ENCODE measurements at regions not wholly inside any gene's neighbourhood (a gene's known extent, or its start where the extent isn't known, plus 50 kb on each side); places are given as distances from the start of the nearest gene placed in this dataset.

DNA sequence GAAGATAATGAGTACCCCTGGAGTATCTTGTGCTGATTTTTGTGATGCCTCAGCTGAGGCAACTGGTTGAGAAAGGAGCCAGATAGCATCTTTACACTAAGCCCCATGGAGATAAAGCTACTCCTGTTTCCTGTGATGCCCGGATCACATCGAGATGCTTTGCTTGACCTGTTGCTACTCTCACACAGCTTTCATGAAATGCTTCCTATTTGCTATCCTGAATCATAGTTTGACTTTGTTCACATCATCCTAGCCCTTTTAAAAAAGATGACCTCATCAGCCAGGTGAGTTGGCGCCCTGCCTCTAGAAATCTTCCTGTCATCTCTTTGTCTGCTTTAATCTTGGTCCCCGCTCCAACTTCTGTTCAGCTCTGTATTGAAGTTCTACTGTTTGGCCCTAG, 409.6 kb upstream of the TBL1XR1 start:
- DNase-seq: no peak
- BruUV-seq (replicated peaks): no TSS peak
- H3K27ac Mint-ChIP-seq (ENCODE audit: unreplicated experiment): no peak overlapping the region
- intact Hi-C loops (cut with micrococcal nuclease; ENCODE audit: unreplicated experiment): no loop called here
- peaks cover 68% of the 10 kb centered on the region for H3K4me1 Mint-ChIP-seq (ENCODE audit: low read depth, unreplicated experiment)
- no peak overlapping the region for H3K4me3 Mint-ChIP-seq (ENCODE audit: low read depth, unreplicated experiment)
- no peaks in the 10 kb centered on the region for H3K27me3 Mint-ChIP-seq (ENCODE audit: unreplicated experiment)
- H3K36me3 Mint-ChIP-seq (ENCODE audit: insufficient read depth, unreplicated experiment): no peaks in the 10 kb centered on the region
- TF ChIP-seq CTCF (IDR thresholded peaks at IDR 0.05; ENCODE audit: unreplicated experiment): no peak
- H3K9me3 Mint-ChIP-seq (ENCODE audit: low read depth, unreplicated experiment): peaks cover 2% of the 10 kb centered on the region
- CTCF ChIA-PET: no interaction called here

GRCh38 chr3:177607589-177607988, 410.3 kb upstream of the TBL1XR1 start:
- Mint-ChIP-seq H3K36me3 (ENCODE audit: insufficient read depth, unreplicated experiment) (no peaks in the 10 kb centered on the region), H3K4me3 (ENCODE audit: low read depth, unreplicated experiment) (no peak overlapping the region), H3K27me3 (ENCODE audit: unreplicated experiment) (no peaks in the 10 kb centered on the region), H3K4me1 (ENCODE audit: low read depth, unreplicated experiment) (peaks cover 65% of the 10 kb centered on the region), H3K9me3 (ENCODE audit: low read depth, unreplicated experiment) (peaks cover 2% of the 10 kb centered on the region), H3K27ac (ENCODE audit: unreplicated experiment) (no peak overlapping the region)
- intact Hi-C loops (cut with micrococcal nuclease; ENCODE audit: unreplicated experiment): no loop called here
- DNase-seq: no peak
- no peak for TF ChIP-seq CTCF (IDR thresholded peaks at IDR 0.05; ENCODE audit: unreplicated experiment)
- CTCF ChIA-PET: interaction anchor here (1.5 kb wide), 1 partner anchor 12 kb away, joined by 7 read pairs; no protein-coding TSS in a partner anchor
- BruUV-seq (replicated peaks): no TSS peak

DNA sequence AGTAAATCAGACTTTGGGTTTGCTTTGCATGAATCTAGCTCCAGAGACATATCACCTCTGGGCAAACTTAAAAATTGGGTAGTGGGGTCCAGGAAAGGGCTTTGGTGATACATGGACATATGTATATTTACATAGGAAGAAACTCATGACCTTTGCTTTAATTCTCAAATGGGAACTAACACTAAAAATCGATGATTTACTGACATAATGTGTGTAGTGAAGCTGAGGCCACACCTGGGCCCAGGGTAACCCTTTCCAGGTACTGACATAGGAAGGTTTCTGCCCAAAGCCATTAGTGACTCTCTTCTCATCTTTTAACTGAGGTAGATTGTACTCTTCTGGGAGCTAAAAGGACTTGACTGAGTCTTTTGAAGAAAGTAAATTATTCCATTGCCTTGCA, 411.2 kb upstream of the TBL1XR1 start:
- Mint-ChIP-seq H3K27me3 (ENCODE audit: unreplicated experiment) (no peaks in the 10 kb centered on the region), H3K36me3 (ENCODE audit: insufficient read depth, unreplicated experiment) (no peaks in the 10 kb centered on the region), H3K27ac (ENCODE audit: unreplicated experiment) (no peak overlapping the region), H3K4me1 (ENCODE audit: low read depth, unreplicated experiment) (peaks cover 62% of the 10 kb centered on the region), H3K4me3 (ENCODE audit: low read depth, unreplicated experiment) (no peak overlapping the region), H3K9me3 (ENCODE audit: low read depth, unreplicated experiment) (peaks cover 2% of the 10 kb centered on the region)
- CTCF ChIA-PET: interaction anchor here (0.6 to 1.5 kb wide), 4 partner anchors 11 to 786 kb away, joined by 3 to 7 read pairs (median 3); no protein-coding TSS in a partner anchor
- no TSS peak for BruUV-seq (replicated peaks)
- no peak for DNase-seq
- no peak for TF ChIP-seq CTCF (IDR thresholded peaks at IDR 0.05; ENCODE audit: unreplicated experiment)
- intact Hi-C loops (cut with micrococcal nuclease; ENCODE audit: unreplicated experiment): no loop called here

- no peak overlapping the region for H3K4me3 Mint-ChIP-seq (ENCODE audit: low read depth, unreplicated experiment)
- intact Hi-C loops (cut with micrococcal nuclease; ENCODE audit: unreplicated experiment): loop anchor here (10.0 kb wide), 1 partner anchor 775 kb away; no protein-coding TSS in a partner anchor
- no peaks in the 10 kb centered on the region for H3K27me3 Mint-ChIP-seq (ENCODE audit: unreplicated experiment)
- no TSS peak for BruUV-seq (replicated peaks)
- H3K9me3 Mint-ChIP-seq (ENCODE audit: low read depth, unreplicated experiment): peaks cover 2% of the 10 kb centered on the region
- no peak for DNase-seq
- H3K27ac Mint-ChIP-seq (ENCODE audit: unreplicated experiment): no peak overlapping the region
- H3K4me1 Mint-ChIP-seq (ENCODE audit: low read depth, unreplicated experiment): peaks cover 70% of the 10 kb centered on the region
- CTCF ChIA-PET: no interaction called here
- no peaks in the 10 kb centered on the region for H3K36me3 Mint-ChIP-seq (ENCODE audit: insufficient read depth, unreplicated experiment)
- no peak for TF ChIP-seq CTCF (IDR thresholded peaks at IDR 0.05; ENCODE audit: unreplicated experiment)
These were observed 412.3 kb upstream of the TBL1XR1 start for GRCh38 chr3:177609613-177610012.

Data from Calu3 (cell line).